Activated naive CD8-positive, alpha-beta T cell treated with anti-CD3 and anti-CD28 coated beads for 36 hours (primary cell): ENCODE measurements at regions not wholly inside any gene's neighbourhood (a gene's known extent, or its start where the extent isn't known, plus 50 kb on each side); places are given as distances from the start of the nearest gene placed in this dataset.

Experiments
- DNase-seq: peaks from one replicate; pipeline ENCODE4 v3.0.0; 2021
- H3K27ac Mint-ChIP-seq: one replicate; pipeline ENCODE4 v1.8.0; 2022; ENCODE audit warnings: mild to moderate bottlenecking, moderate library complexity, mixed read lengths
- H3K27me3 Mint-ChIP-seq: one replicate; pipeline ENCODE4 v1.8.0; 2022; ENCODE audit warnings: mild to moderate bottlenecking, mixed read lengths
- H3K36me3 Mint-ChIP-seq: one replicate; pipeline ENCODE4 v1.8.0; 2021; ENCODE audit warnings: mild to moderate bottlenecking, mixed read lengths
- H3K4me1 Mint-ChIP-seq: one replicate; pipeline ENCODE4 v1.8.0; 2021; ENCODE audit warnings: mixed read lengths
- H3K4me3 Mint-ChIP-seq: one replicate; pipeline ENCODE4 v1.8.0; 2022; ENCODE audit warnings: mild to moderate bottlenecking, moderate library complexity, mixed read lengths
- H3K9me3 Mint-ChIP-seq: one replicate; pipeline ENCODE4 v1.8.0; 2022; ENCODE audit warnings: mixed read lengths

DNA sequence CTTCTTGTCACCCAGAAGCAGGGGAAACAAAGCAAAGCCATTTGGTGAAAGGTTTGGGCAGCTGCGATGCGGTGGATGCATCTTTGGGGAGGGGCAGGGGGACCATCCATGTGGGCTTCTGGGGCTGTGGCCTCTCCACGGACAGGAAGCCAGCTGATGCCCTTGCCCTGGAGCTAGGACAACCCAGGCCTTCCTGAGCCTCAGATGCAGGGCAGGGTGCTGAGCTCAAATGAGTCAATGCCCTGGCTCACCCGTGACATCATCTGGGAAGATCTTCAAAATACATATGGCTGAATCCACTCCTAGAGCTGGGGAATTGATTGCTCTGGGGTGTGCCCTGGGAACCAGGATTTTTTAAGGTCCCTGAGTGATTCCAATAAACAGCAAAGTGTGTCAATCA lies 1418.2 kb downstream of the TBC1D22A start:
- H3K4me3 Mint-ChIP-seq: no peak overlapping the region
- DNase-seq: no peak
- no peaks in the 10 kb centered on the region for H3K9me3 Mint-ChIP-seq
- H3K27ac Mint-ChIP-seq: no peak overlapping the region
- no peaks in the 10 kb centered on the region for H3K4me1 Mint-ChIP-seq
- no peaks in the 10 kb centered on the region for H3K36me3 Mint-ChIP-seq
- H3K27me3 Mint-ChIP-seq: no peaks in the 10 kb centered on the region

GRCh38 chr22:48179571-48180546 lies 1417.4 kb downstream of the TBC1D22A start:
- Mint-ChIP-seq H3K27me3 (no peaks in the 10 kb centered on the region), H3K36me3 (no peaks in the 10 kb centered on the region), H3K9me3 (no peaks in the 10 kb centered on the region), H3K4me3 (no peak overlapping the region), H3K27ac (no peak overlapping the region), H3K4me1 (no peaks in the 10 kb centered on the region)
- no peak for DNase-seq

DNA sequence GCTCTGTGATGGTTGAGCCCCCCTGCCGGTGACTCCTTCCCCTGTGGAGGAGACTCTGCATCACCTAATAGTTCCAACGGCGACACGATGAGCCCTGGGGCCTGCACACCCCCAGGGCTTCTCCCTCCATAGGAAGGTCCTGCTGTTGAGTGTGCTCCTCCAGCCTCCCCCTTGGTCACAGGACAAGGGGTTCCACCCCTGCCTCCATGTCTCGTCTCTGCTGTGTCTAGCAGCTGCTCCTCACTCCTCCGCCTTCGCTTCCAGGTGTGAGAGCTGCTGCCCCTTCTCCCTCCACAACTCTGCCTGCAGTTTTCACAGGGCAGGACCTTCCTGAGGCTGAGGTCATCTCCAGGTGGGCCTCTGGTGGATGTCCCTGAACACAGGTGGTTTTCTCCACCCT lies 1416.1 kb downstream of the TBC1D22A start:
- Mint-ChIP-seq H3K27me3 (no peaks in the 10 kb centered on the region), H3K36me3 (no peaks in the 10 kb centered on the region), H3K4me3 (no peak overlapping the region), H3K9me3 (no peaks in the 10 kb centered on the region), H3K4me1 (no peaks in the 10 kb centered on the region), H3K27ac (no peak overlapping the region)
- DNase-seq: no peak

DNA sequence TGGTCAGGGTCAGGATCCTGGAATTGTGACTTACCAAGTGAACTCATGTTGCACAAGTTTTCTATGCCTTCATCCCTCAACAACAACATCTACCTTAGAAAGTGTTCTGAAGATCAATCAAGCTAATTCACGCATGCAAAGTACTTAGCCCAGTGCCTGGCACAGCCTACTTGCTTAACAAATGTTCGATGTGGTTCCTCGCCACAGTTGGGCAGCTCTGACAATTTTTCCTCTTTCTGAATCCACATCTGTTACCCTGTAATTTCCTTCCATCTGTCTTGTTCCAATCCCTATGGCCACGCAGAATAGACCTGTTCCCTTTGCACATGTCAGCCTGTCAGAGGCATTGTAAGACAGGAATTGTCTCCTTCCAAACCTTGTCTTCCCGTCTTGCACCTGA lies 1415.2 kb downstream of the TBC1D22A start:
- H3K27me3 Mint-ChIP-seq: no peaks in the 10 kb centered on the region
- H3K36me3 Mint-ChIP-seq: no peaks in the 10 kb centered on the region
- no peak for DNase-seq
- no peak overlapping the region for H3K4me3 Mint-ChIP-seq
- H3K4me1 Mint-ChIP-seq: no peaks in the 10 kb centered on the region
- H3K27ac Mint-ChIP-seq: no peak overlapping the region
- H3K9me3 Mint-ChIP-seq: no peaks in the 10 kb centered on the region

- DNase-seq: no peak
- Mint-ChIP-seq H3K36me3 (no peaks in the 10 kb centered on the region), H3K9me3 (no peaks in the 10 kb centered on the region), H3K27ac (no peak overlapping the region), H3K27me3 (no peaks in the 10 kb centered on the region), H3K4me1 (no peaks in the 10 kb centered on the region), H3K4me3 (no peak overlapping the region)
Measured at GRCh38 chr22:48175721-48176120, 1413.3 kb downstream of the TBC1D22A start.

DNA sequence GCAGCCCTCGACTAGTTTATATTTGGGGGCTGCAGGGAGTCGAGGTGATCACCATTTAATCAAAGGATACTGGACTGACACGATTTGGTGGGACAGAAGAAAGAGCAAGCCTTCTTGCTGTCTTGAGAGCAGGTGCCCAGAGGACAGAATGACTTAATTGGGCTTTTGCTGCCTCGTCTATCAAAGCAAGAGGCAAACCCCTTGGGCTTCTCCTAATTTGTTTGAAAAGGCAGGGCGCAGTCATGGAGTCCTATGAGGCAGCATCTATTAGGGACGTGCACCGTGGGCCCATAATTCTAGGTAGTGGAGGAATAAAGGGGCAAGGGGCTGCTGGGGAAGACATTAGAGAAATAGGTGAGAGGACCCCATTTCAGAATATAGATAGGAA lies 1411.3 kb downstream of the TBC1D22A start:
- DNase-seq: no peak
- no peaks in the 10 kb centered on the region for H3K4me1 Mint-ChIP-seq
- H3K4me3 Mint-ChIP-seq: no peak overlapping the region
- H3K36me3 Mint-ChIP-seq: no peaks in the 10 kb centered on the region
- no peak overlapping the region for H3K27ac Mint-ChIP-seq
- H3K27me3 Mint-ChIP-seq: no peaks in the 10 kb centered on the region
- H3K9me3 Mint-ChIP-seq: no peaks in the 10 kb centered on the region

DNA sequence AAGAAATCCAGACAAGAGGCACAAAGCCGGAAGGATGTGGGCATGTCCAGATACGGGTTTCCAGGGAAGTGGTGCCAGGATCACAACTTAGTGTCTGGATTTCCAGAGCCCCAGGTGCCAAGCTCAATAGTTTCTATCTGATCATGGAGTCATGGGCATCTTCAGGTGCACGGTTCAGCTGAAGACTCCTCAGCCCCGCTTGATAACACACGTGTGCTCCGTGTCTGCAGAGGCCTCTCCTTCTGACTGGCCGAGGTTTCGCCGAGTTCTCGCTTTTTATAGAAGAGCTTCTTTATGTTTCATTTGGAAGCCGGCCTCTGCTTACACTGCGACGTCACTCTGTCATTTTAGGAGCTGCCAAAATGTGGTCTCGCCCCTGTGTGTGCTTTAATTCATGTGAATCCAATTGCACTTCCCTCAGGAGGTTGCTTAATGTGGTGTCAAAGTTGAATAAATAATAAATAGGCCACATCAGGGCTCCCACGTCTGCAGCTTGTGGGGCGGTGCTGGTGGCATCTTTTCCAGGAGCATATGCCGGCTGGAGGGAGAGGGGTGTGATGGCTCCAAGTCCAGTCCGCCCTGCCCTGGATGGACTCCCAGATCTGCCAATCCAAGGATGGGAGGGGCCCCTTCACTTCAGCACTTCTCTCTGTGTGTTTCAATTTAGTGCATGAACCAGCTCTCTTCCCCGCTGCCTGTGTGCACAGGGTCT lies 1410.8 kb downstream of the TBC1D22A start:
- no peaks in the 10 kb centered on the region for H3K9me3 Mint-ChIP-seq
- no peaks in the 10 kb centered on the region for H3K4me1 Mint-ChIP-seq
- no peaks in the 10 kb centered on the region for H3K27me3 Mint-ChIP-seq
- H3K36me3 Mint-ChIP-seq: no peaks in the 10 kb centered on the region
- no peak overlapping the region for H3K27ac Mint-ChIP-seq
- no peak overlapping the region for H3K4me3 Mint-ChIP-seq
- DNase-seq: no peak

DNA sequence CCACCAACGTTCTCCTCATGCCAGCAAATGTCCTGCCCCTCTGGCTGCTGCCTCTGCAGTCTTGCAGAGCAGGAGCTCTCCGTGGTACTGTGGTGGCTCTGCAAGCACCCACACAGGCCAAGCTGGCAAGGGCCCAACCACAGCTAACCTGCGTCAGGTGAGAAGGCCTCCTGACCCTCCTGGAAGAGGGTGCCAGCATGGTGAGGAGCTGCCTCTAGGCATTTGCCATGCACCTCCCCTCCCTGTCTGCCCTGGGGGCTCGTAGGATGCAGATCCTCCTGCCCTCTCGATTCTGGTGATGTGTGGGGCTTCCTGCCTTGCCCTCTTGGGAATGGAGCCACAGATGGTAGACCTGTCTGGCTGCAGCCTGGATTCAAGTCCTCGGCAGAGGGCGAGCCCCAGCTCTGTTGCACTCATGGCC lies 1408.8 kb downstream of the TBC1D22A start:
- Mint-ChIP-seq H3K27me3 (no peaks in the 10 kb centered on the region), H3K9me3 (no peaks in the 10 kb centered on the region), H3K4me1 (no peaks in the 10 kb centered on the region), H3K27ac (no peak overlapping the region), H3K36me3 (no peaks in the 10 kb centered on the region), H3K4me3 (no peak overlapping the region)
- no peak for DNase-seq

DNA sequence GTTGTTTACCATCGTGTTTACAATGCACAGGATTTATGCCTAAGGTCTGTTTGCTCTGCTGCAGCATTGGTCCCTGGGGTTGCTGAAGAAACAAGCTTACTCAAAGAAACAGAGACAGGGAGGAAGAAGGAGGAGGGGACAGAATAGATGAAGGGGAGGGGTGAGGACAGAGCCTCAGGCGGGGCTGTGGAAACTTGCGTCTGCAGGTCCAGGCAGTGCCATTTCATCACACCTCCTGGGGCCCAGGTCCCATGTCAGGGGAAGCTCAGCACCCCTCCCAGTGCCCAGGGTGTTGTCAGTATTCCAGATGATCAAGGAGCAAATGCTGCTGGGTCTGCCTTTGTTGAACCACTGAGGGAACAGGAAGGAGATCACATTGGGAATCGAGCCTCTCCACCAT lies 1406.8 kb downstream of the TBC1D22A start:
- DNase-seq: no peak
- Mint-ChIP-seq H3K27ac (no peak overlapping the region), H3K27me3 (no peaks in the 10 kb centered on the region), H3K36me3 (no peaks in the 10 kb centered on the region), H3K4me3 (no peak overlapping the region), H3K9me3 (no peaks in the 10 kb centered on the region), H3K4me1 (no peaks in the 10 kb centered on the region)

DNA sequence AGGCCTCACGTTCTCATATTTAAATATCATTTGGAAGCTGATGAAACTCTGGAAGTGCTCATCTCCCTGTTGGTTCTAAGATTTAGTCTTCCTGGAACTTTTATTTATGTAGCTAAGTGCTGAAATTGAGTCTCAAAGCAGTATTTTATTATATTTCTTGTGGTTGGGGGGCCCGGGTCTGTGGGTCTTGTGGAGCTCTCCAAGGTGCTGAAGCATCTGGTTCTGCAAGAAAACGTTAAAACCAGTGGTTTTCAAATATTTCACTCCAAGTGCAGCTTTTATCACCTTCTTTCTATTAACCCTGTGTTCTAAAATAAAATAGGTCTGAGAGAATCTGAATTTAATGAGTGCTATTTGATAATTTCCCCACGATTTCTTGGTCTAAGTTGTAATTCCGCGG lies 1404.8 kb downstream of the TBC1D22A start:
- Mint-ChIP-seq H3K9me3 (no peaks in the 10 kb centered on the region), H3K4me1 (no peaks in the 10 kb centered on the region), H3K36me3 (no peaks in the 10 kb centered on the region), H3K4me3 (no peak overlapping the region), H3K27me3 (no peaks in the 10 kb centered on the region), H3K27ac (no peak overlapping the region)
- DNase-seq: no peak

DNA sequence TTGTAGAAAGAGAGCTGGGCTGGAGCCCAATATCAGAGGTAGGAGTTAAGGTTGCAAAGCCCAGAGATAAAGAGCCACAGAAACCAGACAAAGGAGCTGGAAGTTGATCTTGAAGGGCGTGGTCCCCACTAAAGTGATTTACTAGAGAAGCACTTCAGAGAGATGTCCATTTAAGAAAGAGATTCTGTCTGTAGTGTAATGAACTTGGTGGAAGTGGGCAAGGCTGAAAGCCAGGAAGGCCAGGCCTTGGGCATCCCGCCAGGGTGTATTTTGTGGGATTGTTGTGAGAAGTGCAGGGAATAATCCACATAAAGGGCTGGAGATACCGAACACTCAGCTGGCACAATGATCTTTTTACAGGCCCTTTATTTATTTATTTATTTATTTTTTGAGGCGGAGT lies 1398.8 kb downstream of the TBC1D22A start:
- Mint-ChIP-seq H3K27me3 (peaks cover 4% of the 10 kb centered on the region), H3K4me3 (no peak overlapping the region), H3K36me3 (no peaks in the 10 kb centered on the region), H3K27ac (no peak overlapping the region), H3K4me1 (no peaks in the 10 kb centered on the region), H3K9me3 (peaks cover 2% of the 10 kb centered on the region)
- no peak for DNase-seq

DNA sequence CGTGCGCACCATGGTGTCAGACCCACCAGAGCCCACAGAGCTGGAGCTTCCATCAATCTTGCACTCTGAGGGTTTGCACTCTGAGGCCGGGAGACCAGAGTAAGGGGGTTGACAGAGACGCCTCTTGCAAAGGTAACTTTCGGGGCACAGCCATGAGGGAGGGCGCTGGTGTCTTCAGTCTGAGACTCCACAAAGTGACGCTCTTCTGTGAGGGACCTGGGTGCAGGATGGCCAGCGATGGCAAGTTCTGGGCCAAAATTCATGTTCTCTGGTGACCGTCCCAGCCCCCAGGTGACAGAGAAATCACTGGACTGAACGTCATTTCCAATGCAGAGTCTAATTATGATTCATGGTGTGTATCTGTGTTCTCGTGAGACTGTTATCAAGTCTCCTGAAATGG lies 1395.2 kb downstream of the TBC1D22A start:
- H3K4me3 Mint-ChIP-seq: no peak overlapping the region
- H3K4me1 Mint-ChIP-seq: no peaks in the 10 kb centered on the region
- no peaks in the 10 kb centered on the region for H3K36me3 Mint-ChIP-seq
- peaks cover 4% of the 10 kb centered on the region for H3K27me3 Mint-ChIP-seq
- H3K9me3 Mint-ChIP-seq: peaks cover 2% of the 10 kb centered on the region
- DNase-seq: no peak
- H3K27ac Mint-ChIP-seq: no peak overlapping the region

DNA sequence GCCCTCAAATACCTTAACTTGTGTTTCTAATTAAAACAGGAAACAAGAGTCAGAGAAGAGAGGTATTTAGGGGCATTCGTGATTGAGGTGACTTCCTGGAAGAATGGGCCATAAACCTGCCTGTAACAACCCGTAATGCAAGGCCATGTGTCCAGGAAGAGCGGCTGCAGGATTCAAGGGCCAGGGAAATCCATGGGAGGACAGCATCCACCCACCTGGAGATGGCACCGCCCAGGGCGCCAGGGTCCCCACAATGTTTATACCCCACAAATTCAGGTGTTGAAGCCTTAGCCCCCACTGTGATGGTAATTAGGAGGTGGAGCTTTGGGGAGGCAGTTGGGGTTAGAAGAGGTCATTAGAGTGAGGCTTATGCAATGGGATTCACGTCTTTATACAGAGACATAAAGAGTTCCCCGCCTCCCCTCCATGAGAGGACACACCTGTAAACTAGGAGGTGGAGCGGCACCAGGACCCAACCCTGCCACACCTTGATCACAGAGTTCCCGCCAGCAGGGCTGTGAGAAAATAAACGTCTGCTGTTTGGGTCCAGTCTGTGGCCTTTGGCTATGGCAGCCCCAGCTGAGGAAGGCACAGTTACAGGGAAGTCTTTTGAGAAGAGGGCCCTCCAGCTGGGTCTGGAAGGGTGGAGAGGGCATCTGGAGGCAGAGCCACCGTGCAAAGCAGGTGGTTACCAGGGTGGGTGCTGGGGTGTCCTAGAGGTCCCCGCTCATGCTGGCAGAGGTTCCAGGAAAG lies 1394.3 kb downstream of the TBC1D22A start:
- Mint-ChIP-seq H3K27ac (no peak overlapping the region), H3K27me3 (peaks cover 4% of the 10 kb centered on the region), H3K4me3 (no peak overlapping the region), H3K4me1 (no peaks in the 10 kb centered on the region), H3K36me3 (no peaks in the 10 kb centered on the region), H3K9me3 (peaks cover 2% of the 10 kb centered on the region)
- DNase-seq: no peak

- Mint-ChIP-seq H3K4me1 (no peaks in the 10 kb centered on the region), H3K4me3 (no peak overlapping the region), H3K27me3 (peaks cover 4% of the 10 kb centered on the region), H3K36me3 (no peaks in the 10 kb centered on the region), H3K27ac (no peak overlapping the region), H3K9me3 (peaks cover 2% of the 10 kb centered on the region)
- DNase-seq: no peak
Measured at GRCh38 chr22:48155446-48155845, 1393.0 kb downstream of the TBC1D22A start.

DNA sequence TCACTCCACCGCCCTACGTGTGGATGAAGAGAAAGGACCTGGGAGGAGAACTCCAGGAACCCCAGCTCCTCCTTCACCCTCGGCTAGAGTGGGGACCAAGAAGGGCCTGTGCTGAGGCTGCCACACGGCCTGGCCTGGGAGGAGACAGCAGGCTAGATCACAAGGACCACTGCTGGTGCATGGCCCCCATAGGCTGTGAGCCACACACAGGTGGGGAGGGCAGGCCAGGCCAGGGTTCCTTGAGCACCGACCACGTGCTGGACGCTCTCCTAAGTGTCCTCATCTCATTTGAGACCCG lies 1392.4 kb downstream of the TBC1D22A start:
- DNase-seq: no peak
- Mint-ChIP-seq H3K27ac (no peak overlapping the region), H3K4me1 (no peaks in the 10 kb centered on the region), H3K27me3 (peaks cover 4% of the 10 kb centered on the region), H3K9me3 (peaks cover 2% of the 10 kb centered on the region), H3K4me3 (no peak overlapping the region), H3K36me3 (no peaks in the 10 kb centered on the region)
